HG02852 (cell line): ENCODE measurements at regions not wholly inside any gene's neighbourhood (a gene's known extent, or its start where the extent isn't known, plus 50 kb on each side); places are given as distances from the start of the nearest gene placed in this dataset.
"Not testable (repeated sequence)": the region's sequence is repeated elsewhere in the genome, so short reads cannot be mapped to it uniquely, and the experiment has no call there.

Experiments used
- ATAC-seq: cut with Tn5 transposase; IDR thresholded peaks from one replicate; pipeline ENCODE4 v1.9.1; 2021; ENCODE audit warnings: mild to moderate bottlenecking, moderate library complexity; ENCODE audit not compliant: unreplicated experiment

GRCh38 chr9:29188771-29189170 is 1615.5 kb upstream of the C9orf72 start:
- ATAC-seq, result not testable (repeated sequence)

GRCh38 chr9:29189221-29189620 is 1615.9 kb upstream of the C9orf72 start:
- not testable (repeated sequence) for ATAC-seq

- no peak for ATAC-seq
Measured at GRCh38 chr9:29198861-29199260, 1625.6 kb upstream of the C9orf72 start.

GRCh38 chr9:29199975-29200374 is 1626.7 kb upstream of the C9orf72 start:
- no peak for ATAC-seq

GRCh38 chr9:29200650-29201049 is 1627.4 kb upstream of the C9orf72 start:
- no peak for ATAC-seq

- ATAC-seq, result no peak
Measured at GRCh38 chr9:29203244-29203930, 1630.1 kb upstream of the C9orf72 start.

GRCh38 chr9:29208670-29209069 is 1635.4 kb upstream of the C9orf72 start:
- ATAC-seq, result no peak

GRCh38 chr9:29209748-29210291 is 1636.5 kb upstream of the C9orf72 start:
- ATAC-seq, result no peak

GRCh38 chr9:29211003-29211579 is 1637.8 kb upstream of the C9orf72 start:
- ATAC-seq, result no peak

GRCh38 chr9:29211580-29212396 is 1638.5 kb upstream of the C9orf72 start:
- ATAC-seq, result peak; percentile 95

GRCh38 chr9:29212397-29213387 is 1639.4 kb upstream of the C9orf72 start:
- ATAC-seq, result peak; percentile 16

- no peak for ATAC-seq
Measured at GRCh38 chr9:29213417-29214153, 1640.3 kb upstream of the C9orf72 start, which contains the start of gene LINGO2. Gene LINGO2, minus strand, starts transcription at chr9:29213601.

- ATAC-seq, result no peak
Measured at GRCh38 chr9:29214154-29214689, 1640.9 kb upstream of the C9orf72 start.

GRCh38 chr9:29214690-29215253 is 1641.5 kb upstream of the C9orf72 start:
- no peak for ATAC-seq

GRCh38 chr9:29217966-29218365 is 1644.7 kb upstream of the C9orf72 start:
- ATAC-seq, result no peak

- ATAC-seq, result no peak
Measured at GRCh38 chr9:29220596-29221251, 1647.4 kb upstream of the C9orf72 start.

GRCh38 chr9:29228558-29228957 is 1655.3 kb upstream of the C9orf72 start:
- no peak for ATAC-seq

- ATAC-seq, result no peak
Measured at GRCh38 chr9:29230931-29231330, 1657.7 kb upstream of the C9orf72 start.
